ENCODE measurements at regions not wholly inside any gene's neighbourhood (a gene's known extent, or its start where the extent isn't known, plus 50 kb on each side); places are given as distances from the start of the nearest gene placed in this dataset.

GRCh38 chrX:16433021-16433420, 216.9 kb upstream of the S100G start:
- DNase-seq (no peak), ATAC-seq (ENCODE audit: poor library complexity) (no peak)
- intact Hi-C loops (cut with DNase I), result no loop called here

- DNase-seq (no peak), ATAC-seq (ENCODE audit: poor library complexity) (no peak)
- intact Hi-C loops (cut with DNase I), result no loop called here
Observed at GRCh38 chrX:16435399-16435986, 214.5 kb upstream of the S100G start.

GRCh38 chrX:16436348-16437188, 213.4 kb upstream of the S100G start:
- intact Hi-C loops (cut with DNase I), result no loop called here
- peak; percentile 91 for ATAC-seq (ENCODE audit: poor library complexity)
- peak; percentile 67 for DNase-seq

- intact Hi-C loops (cut with DNase I), result no loop called here
- DNase-seq, result no peak
- ATAC-seq (ENCODE audit: poor library complexity), result no peak
Observed at GRCh38 chrX:16440446-16440845, 209.5 kb upstream of the S100G start.

GRCh38 chrX:16444353-16444752, 205.6 kb upstream of the S100G start:
- ATAC-seq (ENCODE audit: poor library complexity), result no peak
- no peak for DNase-seq
- intact Hi-C loops (cut with DNase I), result no loop called here

- intact Hi-C loops (cut with DNase I), result no loop called here
- DNase-seq, result no peak
- ATAC-seq (ENCODE audit: poor library complexity), result no peak
Observed at GRCh38 chrX:16445166-16445752, 204.7 kb upstream of the S100G start.

- intact Hi-C loops (cut with DNase I), result no loop called here
- DNase-seq (no peak), ATAC-seq (ENCODE audit: poor library complexity) (no peak)
Observed at GRCh38 chrX:16451334-16451733, 198.6 kb upstream of the S100G start.

- no peak for ATAC-seq (ENCODE audit: poor library complexity)
- intact Hi-C loops (cut with DNase I), result no loop called here
- no peak for DNase-seq
Observed at GRCh38 chrX:16454926-16455325, 195.0 kb upstream of the S100G start.

GRCh38 chrX:16457239-16457638, 192.7 kb upstream of the S100G start:
- intact Hi-C loops (cut with DNase I), result no loop called here
- DNase-seq, result no peak

GRCh38 chrX:16458208-16458607, 191.8 kb upstream of the S100G start:
- intact Hi-C loops (cut with DNase I), result no loop called here
- DNase-seq, result no peak
- ATAC-seq (ENCODE audit: poor library complexity), result no peak

More at GRCh38 chrX:16457239-16457638, 192.7 kb upstream of the S100G start:
- no peak for ATAC-seq (ENCODE audit: poor library complexity)

- DNase-seq, result no peak
- no peak for ATAC-seq (ENCODE audit: poor library complexity)
- intact Hi-C loops (cut with DNase I), result no loop called here
Observed at GRCh38 chrX:16459008-16459407, 190.9 kb upstream of the S100G start.

- intact Hi-C loops (cut with DNase I), result no loop called here
- DNase-seq, result no peak
- no peak for ATAC-seq (ENCODE audit: poor library complexity)
Observed at GRCh38 chrX:16461968-16462367, 188.0 kb upstream of the S100G start.

GRCh38 chrX:16462912-16463311, 187.0 kb upstream of the S100G start:
- intact Hi-C loops (cut with DNase I), result no loop called here
- DNase-seq (no peak), ATAC-seq (ENCODE audit: poor library complexity) (peak; percentile 39)

- DNase-seq, result no peak
- intact Hi-C loops (cut with DNase I), result no loop called here
- no peak for ATAC-seq (ENCODE audit: poor library complexity)
Observed at GRCh38 chrX:16464369-16464768, 185.6 kb upstream of the S100G start.

- ATAC-seq (ENCODE audit: poor library complexity) (no peak), DNase-seq (no peak)
- intact Hi-C loops (cut with DNase I), result no loop called here
Observed at GRCh38 chrX:16465081-16465876, 184.7 kb upstream of the S100G start.

- DNase-seq, result no peak
- no peak for ATAC-seq (ENCODE audit: poor library complexity)
- intact Hi-C loops (cut with DNase I), result no loop called here
Observed at GRCh38 chrX:16466640-16467432, 183.1 kb upstream of the S100G start.

- no peak for ATAC-seq (ENCODE audit: poor library complexity)
- intact Hi-C loops (cut with DNase I), result no loop called here
- DNase-seq, result no peak
Observed at GRCh38 chrX:16469870-16470269, 180.1 kb upstream of the S100G start.

GRCh38 chrX:16472345-16472744, 177.6 kb upstream of the S100G start:
- intact Hi-C loops (cut with DNase I), result no loop called here
- DNase-seq (no peak), ATAC-seq (ENCODE audit: poor library complexity) (no peak)

- DNase-seq (no peak), ATAC-seq (ENCODE audit: poor library complexity) (no peak)
- intact Hi-C loops (cut with DNase I), result no loop called here
Observed at GRCh38 chrX:16474511-16474910, 175.4 kb upstream of the S100G start.
